H9 (cell line): ENCODE measurements at regions not wholly inside any gene's neighbourhood (a gene's known extent, or its start where the extent isn't known, plus 50 kb on each side); places are given as distances from the start of the nearest gene placed in this dataset.

Experiments used
- DNase-seq: peaks from one replicate; pipeline ENCODE4 v3.0.0-alpha.2; 2017
- H2AFZ ChIP-seq: one replicate; pipeline ENCODE4 v1.6.1; 2013; ENCODE audit warnings: mild to moderate bottlenecking, low read length, control low read depth, moderate library complexity
- H2AK5ac ChIP-seq: 2 replicates; pipeline ENCODE4 v1.6.1; 2013; ENCODE audit warnings: low read length, control low read depth, mixed read lengths; ENCODE audit not compliant: insufficient read length
- H2BK120ac ChIP-seq: one replicate; pipeline ENCODE4 v1.6.1; 2013; ENCODE audit warnings: low read depth, mild to moderate bottlenecking, low read length, control low read depth, inconsistent platforms; ENCODE audit not compliant: poor library complexity, severe bottlenecking
- H2BK12ac ChIP-seq: 2 replicates; pipeline ENCODE4 v1.6.1; 2013; ENCODE audit warnings: low read length, control low read depth, mixed read lengths, low read depth; ENCODE audit not compliant: insufficient read length
- H2BK15ac ChIP-seq: 2 replicates; pipeline ENCODE4 v1.6.1; 2013; ENCODE audit warnings: low read depth, low read length, control low read depth
- H2BK20ac ChIP-seq: one replicate; pipeline ENCODE4 v1.6.1; 2013; ENCODE audit warnings: low read depth, mild to moderate bottlenecking, low read length, control low read depth, inconsistent platforms; ENCODE audit not compliant: poor library complexity, severe bottlenecking
- H2BK5ac ChIP-seq: 2 replicates; pipeline ENCODE4 v1.6.1; 2013; ENCODE audit warnings: low read length, control low read depth, mixed read lengths; ENCODE audit not compliant: insufficient read length
- H3K14ac ChIP-seq: 2 replicates; pipeline ENCODE4 v1.6.1; 2013; ENCODE audit warnings: low read length, control low read depth; ENCODE audit not compliant: insufficient read depth
- H3K18ac ChIP-seq: 2 replicates; pipeline ENCODE4 v1.6.1; 2013; ENCODE audit warnings: low read depth, mild to moderate bottlenecking, mixed read lengths, low read length, control low read depth; ENCODE audit not compliant: insufficient read length
- H3K23ac ChIP-seq: 2 replicates; pipeline ENCODE4 v1.6.1; 2013; ENCODE audit warnings: low read length, control low read depth, mixed read lengths, low read depth; ENCODE audit not compliant: insufficient read length
- H3K23me2 ChIP-seq: 2 replicates; pipeline ENCODE4 v1.6.1; 2013; ENCODE audit warnings: low read depth, mild to moderate bottlenecking, mixed read lengths, low read length, control low read depth; ENCODE audit not compliant: insufficient read length, poor library complexity, severe bottlenecking
- H3K27ac ChIP-seq: 2 replicates; pipeline ENCODE4 v1.5.1; 2013; ENCODE audit warnings: low read length, control low read depth, mixed read lengths, low read depth; ENCODE audit not compliant: insufficient read length
- H3K27me3 ChIP-seq: 2 replicates; pipeline ENCODE4 v1.6.1; 2013; ENCODE audit warnings: low read length, control low read depth, inconsistent platforms; ENCODE audit not compliant: insufficient read depth
- H3K4ac ChIP-seq: 2 replicates; pipeline ENCODE4 v1.6.1; 2013; ENCODE audit warnings: low read depth, mild to moderate bottlenecking, control low read depth, inconsistent platforms, low read length, moderate library complexity
- H3K4me1 ChIP-seq: 2 replicates; pipeline ENCODE4 v1.6.1; 2013; ENCODE audit warnings: low read length, control low read depth, inconsistent platforms; ENCODE audit not compliant: insufficient read depth
- H3K4me2 ChIP-seq: 2 replicates; pipeline ENCODE4 v1.6.1; 2013; ENCODE audit warnings: low read length, control low read depth, mixed read lengths; ENCODE audit not compliant: insufficient read length, insufficient read depth
- H3K56ac ChIP-seq: 2 replicates; pipeline ENCODE4 v1.6.1; 2013; ENCODE audit warnings: low read depth, mild to moderate bottlenecking, mixed read lengths, low read length, control low read depth; ENCODE audit not compliant: insufficient read length
- H3K79me1 ChIP-seq: 2 replicates; pipeline ENCODE4 v1.6.1; 2013; ENCODE audit warnings: low read depth, mild to moderate bottlenecking, moderate library complexity, low read length, control low read depth, inconsistent platforms; ENCODE audit not compliant: insufficient read depth, poor library complexity, severe bottlenecking
- H3K79me2 ChIP-seq: 2 replicates; pipeline ENCODE4 v1.6.1; 2013; ENCODE audit warnings: low read length, control low read depth, inconsistent platforms; ENCODE audit not compliant: insufficient read depth
- H3K9ac ChIP-seq: 2 replicates; pipeline ENCODE4 v1.6.1; 2013; ENCODE audit warnings: low read length, control low read depth, mixed read lengths; ENCODE audit not compliant: insufficient read length; ENCODE audit errors: extremely low read depth
- H3K9me3 ChIP-seq: one replicate; pipeline ENCODE4 v1.6.1; 2013; ENCODE audit warnings: low read depth, low read length, inconsistent platforms; ENCODE audit not compliant: control insufficient read depth
- H3T11ph ChIP-seq: one replicate; pipeline ENCODE4 v1.6.1; 2013; ENCODE audit warnings: mild to moderate bottlenecking, low read length, control low read depth, inconsistent platforms
- H4K20me1 ChIP-seq: one replicate; pipeline ENCODE4 v1.6.1; 2013; ENCODE audit not compliant: control insufficient read depth, insufficient read length, insufficient read depth
- H4K5ac ChIP-seq: 2 replicates; pipeline ENCODE4 v1.6.1; 2013; ENCODE audit warnings: low read depth, mild to moderate bottlenecking, mixed read lengths, low read length, control low read depth; ENCODE audit not compliant: insufficient read length
- H4K8ac ChIP-seq: replicated peaks from 2 replicates; pipeline ENCODE4 v1.6.1; 2013; ENCODE audit warnings: low read length, control low read depth, mixed read lengths, low read depth; ENCODE audit not compliant: insufficient read length
- H4K91ac ChIP-seq: 2 replicates; pipeline ENCODE4 v1.6.1; 2013; ENCODE audit warnings: low read depth, mild to moderate bottlenecking, moderate library complexity, mixed read lengths, low read length, control low read depth; ENCODE audit not compliant: insufficient read length
- H3K27ac Mint-ChIP-seq, 3 experiments: 2 replicates in 2 of 3; 3 replicates in 1 of 3; pipeline ENCODE4 v1.8.0; 2020 to 2021; ENCODE audit warnings: mixed read lengths in 3 of 3, mild to moderate bottlenecking in 1 of 3, moderate library complexity in 1 of 3
- H3K27me3 Mint-ChIP-seq: 2 replicates; pipeline ENCODE4 v1.8.0; 2021; ENCODE audit warnings: low read depth, mild to moderate bottlenecking, moderate library complexity, mixed read lengths
- H3K36me3 Mint-ChIP-seq, 3 experiments: 2 replicates in 2 of 3; 3 replicates in 1 of 3; pipeline ENCODE4 v1.8.0; 2020 to 2021; ENCODE audit warnings: low read depth in 3 of 3, mixed read lengths in 3 of 3; ENCODE audit not compliant: insufficient read depth in 1 of 3
- H3K4me1 Mint-ChIP-seq, 2 experiments: 2 replicates each; pipeline ENCODE4 v1.8.0; 2020; ENCODE audit warnings: mixed read lengths in 2 of 2
- H3K4me3 Mint-ChIP-seq, 2 experiments: 2 replicates in 1 of 2; 3 replicates in 1 of 2; pipeline ENCODE4 v1.8.0; 2020 to 2021; ENCODE audit warnings: mild to moderate bottlenecking in 2 of 2, mixed read lengths in 2 of 2, moderate library complexity in 1 of 2
- H3K9me3 Mint-ChIP-seq, 2 experiments: 2 replicates in 1 of 2; 3 replicates in 1 of 2; pipeline ENCODE4 v1.8.0; 2020; ENCODE audit warnings: mild to moderate bottlenecking in 2 of 2, mixed read lengths in 2 of 2, moderate library complexity in 1 of 2
- CTCF ChIP-seq: fragments of 200-600 bp; sonication (generic); conservative IDR thresholded peaks from 3 replicates; pipeline ENCODE4 v1.8.0; 2021; ENCODE audit warnings: antibody characterized with exemption, mild to moderate bottlenecking
- WGBS: extraction: QIAGEN DNeasy Blood & Tissue Kit; methylation state at CpG from one replicate; pipeline ENCODE4 v1.1.7; 2013; ENCODE audit warnings: missing lambda C conversion rate, low lambda C conversion rate, mixed read lengths; ENCODE audit not compliant: insufficient read length; ENCODE audit errors: extremely low coverage; 5-methylcytosine and 5-hydroxymethylcytosine counted together

GRCh38 chr17:49901460-49902331, 53.8 kb upstream of the TAC4 start:
- Histone ChIP-seq H3K18ac (no peak overlapping the region), H2BK12ac (no peak overlapping the region), H3K79me1 (no peaks in the 10 kb centered on the region), H2BK15ac (no peak overlapping the region), H3K23ac (no peak overlapping the region), H3T11ph (no peak overlapping the region), H3K4ac (no peak overlapping the region), H3K9me3 (no peaks in the 10 kb centered on the region), H3K4me2 (peak overlapping the region; percentile 20), H2AK5ac (no peak overlapping the region), H2BK5ac (no peak overlapping the region), H3K14ac (no peak overlapping the region), H3K27ac (no peak overlapping the region), H2AFZ (no peak overlapping the region), H3K56ac (no peak overlapping the region), H4K91ac (no peak overlapping the region), H3K4me1 (no peaks in the 10 kb centered on the region), H4K20me1 (no peaks in the 10 kb centered on the region), H2BK20ac (no peak overlapping the region), H4K5ac (no peak overlapping the region), H3K79me2 (no peaks in the 10 kb centered on the region), H3K23me2 (no peaks in the 10 kb centered on the region), H2BK120ac (no peak overlapping the region), H3K27me3 (peaks cover 10% of the 10 kb centered on the region; the same call in 1 of the 2 replicates), H3K9ac (no peak overlapping the region), H4K8ac (no peak overlapping the region)
- Mint-ChIP-seq H3K4me3 (peak overlapping the region; percentile 41 to 63), H3K4me1 (peaks cover 15 to 57% of the 10 kb centered on the region in 2 experiments), H3K27ac (no peak overlapping the region), H3K9me3 (no peaks in the 10 kb centered on the region), H3K36me3 (no peaks in the 10 kb centered on the region), H3K27me3 (peaks cover 66% of the 10 kb centered on the region)
- no CpG with 5 or more reads among the region's 47 CpGs for WGBS
- DNase-seq: no peak
- TF ChIP-seq CTCF: no peak
